Fibroblast of skin of right biceps (primary cell): ENCODE measurements at regions not wholly inside any gene's neighbourhood (a gene's known extent, or its start where the extent isn't known, plus 50 kb on each side); places are given as distances from the start of the nearest gene placed in this dataset.
"Not testable (repeated sequence)": the region's sequence is repeated elsewhere in the genome, so short reads cannot be mapped to it uniquely, and the experiment has no call there.

ENCODE experiments used
- DNase-seq: peaks from one replicate; pipeline ENCODE4 v3.0.0-alpha.2; 2013

GRCh38 chr20:4462801-4463200 is 213.7 kb upstream of the ADRA1D start:
- not testable (repeated sequence) for DNase-seq

GRCh38 chr20:4459081-4459480 is 210.0 kb upstream of the ADRA1D start:
- DNase-seq = no peak

GRCh38 chr20:4457566-4458543 is 208.8 kb upstream of the ADRA1D start:
- no peak for DNase-seq

- no peak for DNase-seq
Observed at GRCh38 chr20:4455996-4456395, 206.9 kb upstream of the ADRA1D start.

- DNase-seq = no peak
Observed at GRCh38 chr20:4455301-4455701, 206.2 kb upstream of the ADRA1D start.

- no peak for DNase-seq
Observed at GRCh38 chr20:4454111-4454510, 205.0 kb upstream of the ADRA1D start.

- no peak for DNase-seq
Observed at GRCh38 chr20:4453359-4453758, 204.3 kb upstream of the ADRA1D start.

- no peak for DNase-seq
Observed at GRCh38 chr20:4451487-4452081, 202.5 kb upstream of the ADRA1D start.

GRCh38 chr20:4449957-4450715 is 201.0 kb upstream of the ADRA1D start:
- peak; percentile 53 for DNase-seq

- peak; percentile 43 for DNase-seq
Observed at GRCh38 chr20:4445784-4446183, 196.7 kb upstream of the ADRA1D start.

GRCh38 chr20:4445331-4445730 is 196.2 kb upstream of the ADRA1D start:
- no peak for DNase-seq

- peak; percentile 69 for DNase-seq
Observed at GRCh38 chr20:4444404-4444803, 195.3 kb upstream of the ADRA1D start.

- no peak for DNase-seq
Observed at GRCh38 chr20:4443016-4443415, 193.9 kb upstream of the ADRA1D start.

- no peak for DNase-seq
Observed at GRCh38 chr20:4441871-4442270, 192.8 kb upstream of the ADRA1D start.

GRCh38 chr20:4441191-4441590 is 192.1 kb upstream of the ADRA1D start:
- DNase-seq = peak; percentile 27

GRCh38 chr20:4439461-4439860 is 190.4 kb upstream of the ADRA1D start:
- no peak for DNase-seq

- no peak for DNase-seq
Observed at GRCh38 chr20:4437131-4437530, 188.0 kb upstream of the ADRA1D start.

GRCh38 chr20:4435671-4436455 is 186.8 kb upstream of the ADRA1D start:
- DNase-seq = no peak

- DNase-seq = peak; percentile 86
Observed at GRCh38 chr20:4435225-4435624, 186.1 kb upstream of the ADRA1D start.

- DNase-seq = peak; percentile 57
Observed at GRCh38 chr20:4434681-4435080, 185.6 kb upstream of the ADRA1D start.

- no peak for DNase-seq
Observed at GRCh38 chr20:4431446-4431845, 182.4 kb upstream of the ADRA1D start.

GRCh38 chr20:4430826-4431225 is 181.7 kb upstream of the ADRA1D start:
- DNase-seq = not testable (repeated sequence)
